Thyroid gland (tissue), 4 donors: ENCODE measurements at regions not wholly inside any gene's neighbourhood (a gene's known extent, or its start where the extent isn't known, plus 50 kb on each side); places are given as distances from the start of the nearest gene placed in this dataset.

ENCODE experiments used
- DNase-seq, 2 donors: peaks; one replicate each; pipeline ENCODE4 v3.0.0-alpha.2; 2019
- H3K27ac ChIP-seq, 3 donors: fragments of 200-600 bp; sonication (generic); 1 replicate in 2 of 3; 2 replicates in 1 of 3; pipeline ENCODE4 v1.5.1; 2016 to 2019; ENCODE audit warnings: mild to moderate bottlenecking in 1 of 3, moderate library complexity in 1 of 3
- H3K27me3 ChIP-seq: fragments of 200-600 bp; sonication (generic); one replicate; pipeline ENCODE4 v1.5.1; 2019
- H3K36me3 ChIP-seq, 2 donors: fragments of 200-600 bp; sonication (generic); one replicate each; pipeline ENCODE4 v1.5.1; 2016 to 2019
- H3K4me1 ChIP-seq, 2 donors: fragments of 200-600 bp; sonication (generic); one replicate each; pipeline ENCODE4 v1.5.1; 2017 to 2019
- H3K4me3 ChIP-seq, 3 donors: fragments of 200-600 bp; sonication (generic); replicated peaks in 1 of 3; 1 replicate in 2 of 3; 2 replicates in 1 of 3; pipeline ENCODE4 v1.5.1; 2016; ENCODE audit warnings: mild to moderate bottlenecking in 1 of 3
- H3K9me3 ChIP-seq: fragments of 200-600 bp; sonication (generic); one replicate; pipeline ENCODE4 v1.5.1; 2017
- POLR2A ChIP-seq, 2 donors: fragments of 450-650 bp; IDR thresholded peaks; one replicate each; pipeline ENCODE4 v1.6.1; 2017; ENCODE audit warnings: antibody characterized with exemption in 2 of 2, mild to moderate bottlenecking in 2 of 2, moderate library complexity in 1 of 2
- WGBS, 2 donors: methylation state at CpG; one replicate each; pipeline ENCODE4 v1.1.5; 2017; 5-methylcytosine and 5-hydroxymethylcytosine counted together
- intact Hi-C: fragments of 100-400 bp; cut with DNase I; formaldehyde crosslinking; loops from one replicate; pipeline ENCODE4 v1.15.1; 2023
- TF ChIP-seq, protein P1 (sequence below), 6 experiments: fragments of 200-600 bp in 3 of 6; fragments of 450-650 bp in 3 of 6; sonication (generic) in 3 of 6; IDR thresholded peaks; one replicate each; pipeline ENCODE4 v1.5.1; 2016 to 2019; ENCODE audit warnings: antibody characterized with exemption in 6 of 6, mild to moderate bottlenecking in 2 of 6, inconsistent platforms in 1 of 6, moderate library complexity in 1 of 6

DNA sequence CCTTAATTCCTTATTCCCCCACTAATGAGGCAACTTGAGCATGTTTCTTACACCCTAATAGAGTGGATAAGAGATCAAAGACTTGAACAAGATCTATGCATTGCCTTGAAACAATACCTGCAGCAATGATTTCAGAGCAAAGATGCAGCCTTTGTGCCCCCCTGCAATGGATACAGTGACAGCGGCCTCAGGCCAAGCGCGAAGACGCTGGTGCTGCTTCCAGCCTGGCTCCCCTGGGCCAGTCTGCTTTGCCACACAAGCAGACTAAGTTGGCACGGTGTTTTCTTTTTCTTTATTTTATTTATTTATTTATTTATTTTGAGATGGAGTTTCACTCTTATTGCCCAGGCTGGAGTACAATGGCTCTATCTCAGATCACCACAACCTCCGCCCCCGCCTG, 179.8 kb upstream of the S1PR3 start:
- no peaks in the 10 kb centered on the region for H3K4me1 ChIP-seq
- DNase-seq, result no peak
- intact Hi-C loops, result no loop called here
- no peaks in the 10 kb centered on the region for H3K27me3 ChIP-seq
- H3K36me3 ChIP-seq, result no peaks in the 10 kb centered on the region
- no peak overlapping the region for H3K27ac ChIP-seq
- 96 to 97% methylated on average over 7 of the region's 7 CpGs for WGBS, 2 donors
- H3K4me3 ChIP-seq, result no peak overlapping the region
- TF ChIP-seq POLR2A (IDR thresholded peaks at IDR 0.05), result no peak
- TF ChIP-seq, protein P1, sequence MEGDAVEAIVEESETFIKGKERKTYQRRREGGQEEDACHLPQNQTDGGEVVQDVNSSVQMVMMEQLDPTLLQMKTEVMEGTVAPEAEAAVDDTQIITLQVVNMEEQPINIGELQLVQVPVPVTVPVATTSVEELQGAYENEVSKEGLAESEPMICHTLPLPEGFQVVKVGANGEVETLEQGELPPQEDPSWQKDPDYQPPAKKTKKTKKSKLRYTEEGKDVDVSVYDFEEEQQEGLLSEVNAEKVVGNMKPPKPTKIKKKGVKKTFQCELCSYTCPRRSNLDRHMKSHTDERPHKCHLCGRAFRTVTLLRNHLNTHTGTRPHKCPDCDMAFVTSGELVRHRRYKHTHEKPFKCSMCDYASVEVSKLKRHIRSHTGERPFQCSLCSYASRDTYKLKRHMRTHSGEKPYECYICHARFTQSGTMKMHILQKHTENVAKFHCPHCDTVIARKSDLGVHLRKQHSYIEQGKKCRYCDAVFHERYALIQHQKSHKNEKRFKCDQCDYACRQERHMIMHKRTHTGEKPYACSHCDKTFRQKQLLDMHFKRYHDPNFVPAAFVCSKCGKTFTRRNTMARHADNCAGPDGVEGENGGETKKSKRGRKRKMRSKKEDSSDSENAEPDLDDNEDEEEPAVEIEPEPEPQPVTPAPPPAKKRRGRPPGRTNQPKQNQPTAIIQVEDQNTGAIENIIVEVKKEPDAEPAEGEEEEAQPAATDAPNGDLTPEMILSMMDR (IDR thresholded peaks at IDR 0.05), result no peak
- H3K9me3 ChIP-seq, result no peaks in the 10 kb centered on the region

- Histone ChIP-seq H3K4me1 (no peaks in the 10 kb centered on the region), H3K27ac (no peak overlapping the region), H3K9me3 (no peaks in the 10 kb centered on the region), H3K27me3 (no peaks in the 10 kb centered on the region), H3K4me3 (no peak overlapping the region), H3K36me3 (no peaks in the 10 kb centered on the region)
- TF ChIP-seq, protein P1 (IDR thresholded peaks at IDR 0.05), result no peak
- no peak for TF ChIP-seq POLR2A (IDR thresholded peaks at IDR 0.05)
- intact Hi-C loops, result no loop called here
- DNase-seq, result no peak
- 80 to 82% methylated on average over 6 to 9 of the region's 10 CpGs for WGBS, 2 donors
Measured at GRCh38 chr9:88812938-88813637, 178.2 kb upstream of the S1PR3 start.

DNA sequence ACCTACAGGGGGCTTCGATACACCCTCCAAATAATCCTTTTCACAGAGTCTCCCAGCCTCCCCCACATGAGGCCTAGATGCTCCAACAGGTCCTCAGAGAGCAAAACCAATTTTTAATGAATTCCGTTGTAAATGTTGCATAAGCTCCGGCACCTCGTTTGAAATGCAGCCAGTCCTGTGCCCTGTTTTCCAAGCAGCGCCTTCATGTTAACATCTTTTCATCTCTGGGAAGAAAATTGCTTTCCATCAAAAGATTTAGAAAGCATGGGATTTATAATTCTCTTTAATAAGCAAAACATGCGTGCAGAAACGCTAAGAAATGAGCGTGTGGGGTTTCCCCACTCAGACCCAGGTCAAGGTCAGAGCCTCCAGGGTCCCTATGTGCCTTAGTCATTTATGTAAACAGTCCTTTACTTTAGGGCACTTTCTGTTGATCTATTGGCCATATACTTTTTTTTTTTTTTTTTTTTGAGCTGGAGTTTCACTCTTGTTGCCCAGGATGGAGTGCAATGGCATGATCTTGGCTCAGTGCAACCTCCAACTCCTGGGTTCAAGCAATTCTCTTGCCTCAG, 177.5 kb upstream of the S1PR3 start:
- TF ChIP-seq, protein P1 (IDR thresholded peaks at IDR 0.05), result no peak
- WGBS, 2 donors, result 95 to 97% methylated on average over 8 of the region's 8 CpGs
- no peak for DNase-seq

DNA sequence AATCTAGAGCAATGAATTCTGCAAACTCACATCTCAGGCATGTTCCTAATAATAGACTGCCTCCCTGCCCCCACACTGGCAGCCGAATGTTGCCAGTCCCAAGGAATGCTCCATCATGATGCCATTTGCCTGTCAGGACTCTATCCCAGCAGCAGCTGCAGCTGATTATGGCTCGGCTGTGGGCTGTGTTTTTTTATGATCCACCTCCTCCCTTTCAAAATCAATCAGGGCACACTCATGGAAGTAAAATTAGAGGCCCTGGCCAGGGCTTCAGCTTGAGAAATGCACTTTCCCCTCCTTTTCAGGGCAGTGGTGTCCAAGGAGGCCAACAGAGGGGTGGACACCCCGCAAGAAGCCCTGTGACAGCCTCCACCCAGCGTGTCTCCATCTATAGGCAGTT, 176.7 kb upstream of the S1PR3 start:
- 75 to 88% methylated on average over 4 of the region's 4 CpGs for WGBS, 2 donors

More for the DNA sequence above, 177.5 kb upstream of the S1PR3 start:
- Histone ChIP-seq H3K4me3 (no peak overlapping the region), H3K4me1 (no peaks in the 10 kb centered on the region), H3K27ac (no peak overlapping the region), H3K27me3 (no peaks in the 10 kb centered on the region), H3K9me3 (no peaks in the 10 kb centered on the region), H3K36me3 (no peaks in the 10 kb centered on the region)
- intact Hi-C loops, result no loop called here

DNA sequence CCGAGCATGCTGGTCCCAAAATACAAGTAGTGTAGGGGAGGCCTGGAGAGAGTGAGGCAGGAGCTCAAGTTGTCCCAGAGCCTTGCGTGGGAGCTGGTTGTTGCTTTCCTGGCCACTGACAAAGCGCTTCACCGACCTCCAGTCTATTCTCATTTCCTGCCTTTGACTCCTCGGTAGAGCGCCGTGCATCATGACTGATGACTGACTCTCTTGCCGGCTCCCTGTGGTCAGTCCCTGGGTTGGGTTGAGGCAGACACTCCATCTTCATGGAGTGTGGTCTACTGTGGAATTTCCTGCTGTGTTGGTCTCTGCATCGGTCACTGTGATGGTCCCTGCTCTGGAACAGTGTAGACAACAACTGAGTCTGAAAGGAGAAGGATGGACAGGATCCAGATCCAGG, 175.1 kb upstream of the S1PR3 start:
- Histone ChIP-seq H3K27ac (no peak overlapping the region), H3K36me3 (no peaks in the 10 kb centered on the region), H3K4me3 (no peak overlapping the region), H3K4me1 (no peaks in the 10 kb centered on the region), H3K27me3 (no peaks in the 10 kb centered on the region), H3K9me3 (no peaks in the 10 kb centered on the region)
- intact Hi-C loops, result no loop called here
- no peak for DNase-seq
- 90 to 95% methylated on average over 9 of the region's 9 CpGs for WGBS, 2 donors
- no peak for TF ChIP-seq POLR2A (IDR thresholded peaks at IDR 0.05)
- TF ChIP-seq, protein P1 (IDR thresholded peaks at IDR 0.05), result no peak

More for the DNA sequence above, 176.7 kb upstream of the S1PR3 start:
- Histone ChIP-seq H3K36me3 (no peaks in the 10 kb centered on the region), H3K9me3 (no peaks in the 10 kb centered on the region), H3K4me1 (no peaks in the 10 kb centered on the region), H3K27me3 (no peaks in the 10 kb centered on the region), H3K4me3 (no peak overlapping the region), H3K27ac (no peak overlapping the region)
- TF ChIP-seq POLR2A (IDR thresholded peaks at IDR 0.05), result no peak
- TF ChIP-seq, protein P1 (IDR thresholded peaks at IDR 0.05), result no peak
- DNase-seq, result no peak
- intact Hi-C loops, result no loop called here
